MM.1S (cell line): ENCODE measurements at regions not wholly inside any gene's neighbourhood (a gene's known extent, or its start where the extent isn't known, plus 50 kb on each side); places are given as distances from the start of the nearest gene placed in this dataset.

Experiments
- DNase-seq: peaks from one replicate; pipeline ENCODE4 v3.0.0-alpha.2; 2015
- H2AFZ ChIP-seq: fragments of 300-600 bp; sonication (generic); 2 replicates; pipeline ENCODE4 v1.6.0; 2016; ENCODE audit warnings: antibody characterized with exemption, low read length
- H3F3A ChIP-seq: fragments of 300-600 bp; sonication (generic); 2 replicates; pipeline ENCODE4 v1.6.1; 2016; ENCODE audit warnings: mild to moderate bottlenecking, antibody characterized with exemption, low read length, moderate library complexity, mixed read lengths; ENCODE audit not compliant: insufficient read depth
- H3K27ac ChIP-seq: fragments of 300-600 bp; sonication (generic); 2 replicates; pipeline ENCODE4 v1.5.1; 2016; ENCODE audit warnings: mild to moderate bottlenecking, low read length
- H3K27me3 ChIP-seq: fragments of 300-600 bp; sonication (generic); replicated peaks from 2 replicates; pipeline ENCODE4 v1.6.0; 2016; ENCODE audit warnings: low read length; ENCODE audit not compliant: insufficient read depth
- H3K36me3 ChIP-seq: fragments of 300-600 bp; sonication (generic); replicated peaks from 2 replicates; pipeline ENCODE4 v1.6.1; 2016; ENCODE audit warnings: mild to moderate bottlenecking, low read length, mixed read lengths; ENCODE audit not compliant: insufficient read depth
- H3K4me1 ChIP-seq: fragments of 300-600 bp; sonication (generic); 2 replicates; pipeline ENCODE4 v1.6.1; 2016; ENCODE audit warnings: low read length, mixed read lengths
- H3K4me2 ChIP-seq: fragments of 300-600 bp; sonication (generic); 2 replicates; pipeline ENCODE4 v1.6.0; 2016; ENCODE audit warnings: low read depth, low read length
- H3K4me3 ChIP-seq: fragments of 300-600 bp; sonication (generic); 2 replicates; pipeline ENCODE4 v1.5.1; 2016; ENCODE audit warnings: low read length, mixed read lengths
- H3K79me2 ChIP-seq: fragments of 300-600 bp; sonication (generic); 2 replicates; pipeline ENCODE4 v1.6.1; 2016; ENCODE audit warnings: mixed run types, low read length, mixed read lengths
- H3K9ac ChIP-seq: fragments of 300-600 bp; sonication (generic); 2 replicates; pipeline ENCODE4 v1.6.1; 2016; ENCODE audit warnings: low read length, mixed read lengths
- H3K9me2 ChIP-seq: fragments of 300-600 bp; sonication (generic); replicated peaks from 2 replicates; pipeline ENCODE4 v1.6.1; 2016; ENCODE audit warnings: mild to moderate bottlenecking, low read length, mixed read lengths; ENCODE audit not compliant: insufficient read depth
- H3K9me3 ChIP-seq: fragments of 300-600 bp; sonication (generic); replicated peaks from 2 replicates; pipeline ENCODE4 v1.6.1; 2016; ENCODE audit warnings: mild to moderate bottlenecking, low read length, mixed read lengths; ENCODE audit not compliant: insufficient read depth
- H4K20me1 ChIP-seq: fragments of 300-600 bp; sonication (generic); 2 replicates; pipeline ENCODE4 v1.6.1; 2016; ENCODE audit warnings: mild to moderate bottlenecking, low read length, moderate library complexity, mixed read lengths; ENCODE audit not compliant: insufficient read depth
- CTCF ChIP-seq: fragments of 300-600 bp; sonication (generic); IDR thresholded peaks from 2 replicates; pipeline ENCODE4 v1.5.1; 2016; ENCODE audit warnings: antibody characterized with exemption, low read length, mixed read lengths
- EZH2 ChIP-seq: fragments of 300-600 bp; sonication (generic); optimal IDR thresholded peaks from 2 replicates; pipeline ENCODE3; 2017; ENCODE audit warnings: low read depth, mild to moderate bottlenecking, antibody characterized with exemption, low read length, mixed read lengths
- EZH2phosphoT487 ChIP-seq: fragments of 300-600 bp; sonication (generic); IDR thresholded peaks from 2 replicates; pipeline ENCODE4 v1.6.1; 2018; ENCODE audit warnings: antibody characterized with exemption, low read length

GRCh38 chr6:77383026-77383425 lies 80.3 kb downstream of the HTR1B start:
- H3K9me3 ChIP-seq, result no peaks in the 10 kb centered on the region
- no peaks in the 10 kb centered on the region for H3K27me3 ChIP-seq
- H3K4me2 ChIP-seq, result no peak overlapping the region
- no peaks in the 10 kb centered on the region for H3K9me2 ChIP-seq
- no peak overlapping the region for H2AFZ ChIP-seq
- H4K20me1 ChIP-seq, result no peaks in the 10 kb centered on the region
- H3F3A ChIP-seq, result no peaks in the 10 kb centered on the region
- no peaks in the 10 kb centered on the region for H3K79me2 ChIP-seq
- TF ChIP-seq EZH2 (no peak), CTCF (no peak), EZH2phosphoT487 (no peak)
- no peaks in the 10 kb centered on the region for H3K4me1 ChIP-seq
- no peak overlapping the region for H3K9ac ChIP-seq
- no peaks in the 10 kb centered on the region for H3K36me3 ChIP-seq
- DNase-seq, result no peak
- H3K4me3 ChIP-seq, result no peak overlapping the region
- no peak overlapping the region for H3K27ac ChIP-seq

GRCh38 chr6:77373955-77374354 lies 89.3 kb downstream of the HTR1B start:
- peaks cover 10% of the 10 kb centered on the region; the same call in 1 of the 2 replicates for H3F3A ChIP-seq
- no peak overlapping the region for H3K9ac ChIP-seq
- peaks cover 19% of the 10 kb centered on the region for H3K4me1 ChIP-seq
- no peaks in the 10 kb centered on the region for H3K9me3 ChIP-seq
- H3K27me3 ChIP-seq, result no peaks in the 10 kb centered on the region
- no peaks in the 10 kb centered on the region for H3K36me3 ChIP-seq
- H3K27ac ChIP-seq, result peak overlapping the region; percentile 48; the same call in 1 of the 2 replicates
- no peaks in the 10 kb centered on the region for H3K9me2 ChIP-seq
- no peak for TF ChIP-seq EZH2
- TF ChIP-seq CTCF, result no peak
- no peak for TF ChIP-seq EZH2phosphoT487
- H2AFZ ChIP-seq, result peak overlapping the region; percentile 57; the same call in 1 of the 2 replicates
- DNase-seq, result peak; percentile 78
- no peaks in the 10 kb centered on the region for H4K20me1 ChIP-seq
- peak overlapping the region; percentile 65 for H3K4me2 ChIP-seq
- no peaks in the 10 kb centered on the region for H3K79me2 ChIP-seq
- H3K4me3 ChIP-seq, result peak overlapping the region; percentile 48

- Histone ChIP-seq H3K79me2 (no peaks in the 10 kb centered on the region), H3F3A (peaks cover 10% of the 10 kb centered on the region; the same call in 1 of the 2 replicates), H2AFZ (no peak overlapping the region), H3K27me3 (no peaks in the 10 kb centered on the region), H3K27ac (no peak overlapping the region), H3K9me2 (no peaks in the 10 kb centered on the region), H4K20me1 (no peaks in the 10 kb centered on the region), H3K9me3 (no peaks in the 10 kb centered on the region), H3K9ac (no peak overlapping the region), H3K4me1 (peaks cover 22% of the 10 kb centered on the region), H3K36me3 (no peaks in the 10 kb centered on the region), H3K4me3 (no peak overlapping the region), H3K4me2 (no peak overlapping the region)
- no peak for DNase-seq
- no peak for TF ChIP-seq EZH2
- TF ChIP-seq CTCF, result no peak
- no peak for TF ChIP-seq EZH2phosphoT487
Observed at GRCh38 chr6:77371748-77372147, 91.5 kb downstream of the HTR1B start.
